NCI-H1694 treated with DMSO at 0.1 percent for 48 hours (cell line): ENCODE measurements at regions not wholly inside any gene's neighbourhood (a gene's known extent, or its start where the extent isn't known, plus 50 kb on each side); places are given as distances from the start of the nearest gene placed in this dataset.

Experiments
- DNase-seq: peaks from one replicate; lab custom pipeline; 2025; lab: John Stamatoyannopoulos, UW

DNA sequence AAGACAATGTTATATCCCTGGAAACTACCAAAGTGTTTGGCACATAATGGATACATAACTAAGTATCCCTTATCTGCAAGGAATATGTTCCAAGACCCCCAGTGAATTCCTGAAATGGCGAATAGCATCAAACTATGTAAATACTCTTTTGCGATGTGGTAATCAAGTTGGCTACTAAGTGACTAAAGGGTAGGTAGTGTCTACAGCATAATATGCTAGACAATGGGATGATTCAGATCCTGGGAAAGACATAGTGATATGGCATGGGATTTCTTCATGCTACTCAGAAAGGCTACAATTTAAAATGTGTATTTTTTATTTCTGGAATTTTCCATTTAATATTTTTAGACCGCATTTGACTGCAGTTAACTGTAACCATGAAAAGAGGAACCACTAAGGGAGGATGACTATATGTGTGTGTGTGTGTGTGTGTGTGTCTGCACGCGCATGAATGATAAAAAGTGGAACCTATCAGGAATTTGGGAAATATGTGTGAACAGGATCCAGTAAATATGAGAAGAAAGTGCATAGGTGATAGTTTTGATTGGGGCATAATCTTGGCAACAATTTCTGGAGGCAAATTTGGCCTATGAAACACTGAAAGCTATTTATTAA, 1899.9 kb downstream of the NCAM2 start:
- DNase-seq, result no peak

DNA sequence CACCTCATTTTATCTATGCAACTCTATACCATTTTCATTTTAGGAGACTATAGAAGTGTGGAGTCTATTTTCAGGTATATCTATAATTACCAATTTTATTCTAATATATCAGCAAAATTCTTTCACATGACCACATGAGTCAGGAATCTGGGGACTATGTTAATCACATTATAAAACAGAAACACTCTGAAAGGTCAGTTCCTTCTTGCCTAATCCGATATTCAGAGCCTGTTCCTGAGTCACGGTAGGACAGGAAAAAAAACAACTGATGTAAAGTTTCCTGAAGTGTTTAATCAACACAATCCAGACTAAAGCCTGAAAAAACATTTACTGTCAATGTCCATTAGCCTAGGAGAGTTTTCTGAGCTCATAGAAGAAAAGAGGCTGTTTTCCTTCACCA, 1902.3 kb downstream of the NCAM2 start:
- DNase-seq, result no peak

DNA sequence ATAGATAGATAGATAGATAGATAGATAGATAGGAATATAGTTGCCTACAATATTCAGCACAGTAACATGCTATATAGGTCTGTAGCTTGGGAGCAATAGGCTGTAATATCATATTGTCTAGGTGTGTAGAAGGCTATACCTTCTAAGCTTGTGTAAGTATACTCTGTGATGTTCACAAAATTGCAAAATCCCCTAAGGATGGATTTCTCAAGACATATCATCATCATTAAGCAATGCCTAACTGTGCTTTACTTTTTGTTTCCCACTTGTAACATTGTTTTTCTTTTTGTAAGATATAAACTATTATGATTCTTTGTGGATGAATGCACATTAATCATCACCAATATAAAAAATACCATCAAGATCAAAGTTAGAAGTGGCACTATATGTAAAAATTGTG, 1905.6 kb downstream of the NCAM2 start:
- no peak for DNase-seq

- no peak for DNase-seq
Measured at GRCh38 chr21:22904385-22904784, 1906.2 kb downstream of the NCAM2 start.

DNA sequence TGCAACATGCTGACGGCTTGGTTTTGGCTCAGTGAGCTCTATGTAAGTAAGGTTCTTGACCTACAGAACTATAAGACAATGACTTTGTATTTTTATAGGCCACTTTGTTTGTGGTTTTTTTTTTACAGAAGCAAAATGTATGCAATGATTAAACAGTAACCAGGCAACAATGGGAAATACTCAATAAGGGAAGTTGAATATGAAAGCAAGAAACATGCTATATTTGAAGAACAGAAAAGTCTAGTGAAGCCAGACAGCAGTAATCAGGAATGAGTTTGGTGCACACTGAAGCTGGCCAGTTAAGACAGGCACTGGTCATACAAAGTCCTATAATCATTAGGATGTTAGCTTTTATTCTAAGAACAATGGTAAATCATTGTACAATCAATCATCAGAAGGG, 1926.8 kb downstream of the NCAM2 start:
- DNase-seq, result no peak

GRCh38 chr21:22927469-22927868, 1929.3 kb downstream of the NCAM2 start:
- DNase-seq, result no peak

DNA sequence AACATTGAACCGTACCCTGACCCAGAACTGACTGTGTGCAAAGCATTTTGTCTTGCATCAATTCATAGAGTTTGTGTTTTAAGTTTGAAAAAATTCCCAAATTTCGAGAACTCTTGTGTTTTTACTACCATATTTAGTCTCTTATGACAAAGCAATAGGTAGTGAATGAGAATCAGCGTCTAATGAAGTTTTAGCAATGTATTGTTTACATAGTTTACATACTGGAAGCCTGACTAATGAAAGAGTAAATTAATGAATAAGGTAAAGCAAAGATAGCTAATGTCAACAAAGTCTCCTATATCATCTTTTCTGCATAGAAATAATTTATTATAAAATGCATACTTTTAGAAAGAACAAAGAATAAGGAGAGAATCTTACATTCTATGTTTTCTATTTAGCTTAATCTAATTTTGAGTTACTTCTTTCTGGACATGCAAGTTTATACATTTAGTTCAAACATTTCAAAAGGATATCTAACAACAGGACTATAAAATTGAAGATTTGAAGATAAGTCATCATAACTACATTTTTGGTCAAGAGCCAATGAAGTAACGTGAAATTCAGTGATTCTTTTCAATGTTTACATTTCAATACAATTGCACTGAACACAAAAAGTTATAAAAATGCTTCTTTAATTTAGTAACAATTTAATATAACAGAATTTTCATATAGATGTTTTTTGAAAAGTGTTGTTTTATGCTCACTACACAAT, 1943.7 kb downstream of the NCAM2 start:
- no peak for DNase-seq

DNA sequence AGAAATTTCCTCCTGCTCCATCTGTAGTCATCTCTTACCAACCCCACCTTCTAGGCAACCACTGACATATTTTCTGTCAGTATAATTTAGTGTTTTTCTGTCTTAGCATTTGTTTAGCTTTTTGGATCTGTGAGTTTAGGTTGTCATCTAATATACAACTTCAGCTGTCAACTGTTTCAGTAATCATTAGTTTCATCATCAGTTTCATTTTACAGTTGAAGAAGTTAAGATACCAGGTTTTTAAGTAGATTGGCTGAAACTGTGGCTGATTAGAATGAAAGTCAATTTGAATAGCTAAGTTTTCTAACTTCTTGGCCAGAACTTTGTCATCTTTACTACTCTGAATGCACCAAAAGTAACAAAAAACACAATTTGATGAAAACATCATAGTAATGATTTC, 1957.3 kb downstream of the NCAM2 start:
- no peak for DNase-seq

DNA sequence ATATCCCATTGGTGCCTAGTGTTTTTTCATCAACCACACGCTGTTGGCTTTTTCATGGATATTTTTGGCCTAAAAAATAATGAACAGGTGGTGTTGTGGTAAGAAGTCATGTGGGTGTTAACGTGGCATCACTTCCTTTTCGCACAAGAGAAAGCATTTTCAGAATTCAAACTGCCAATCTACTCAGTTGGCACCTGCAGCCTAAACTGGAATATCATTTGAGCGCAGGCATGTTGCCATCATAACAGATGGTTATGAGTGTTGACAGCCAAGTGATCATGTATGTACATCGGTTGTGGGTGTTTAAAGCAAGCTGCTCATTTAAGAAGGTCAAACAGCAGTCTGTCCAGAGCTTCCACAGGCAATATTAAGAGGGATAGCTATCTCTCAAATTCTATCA, 1963.0 kb downstream of the NCAM2 start:
- DNase-seq, result peak; percentile 100

DNA sequence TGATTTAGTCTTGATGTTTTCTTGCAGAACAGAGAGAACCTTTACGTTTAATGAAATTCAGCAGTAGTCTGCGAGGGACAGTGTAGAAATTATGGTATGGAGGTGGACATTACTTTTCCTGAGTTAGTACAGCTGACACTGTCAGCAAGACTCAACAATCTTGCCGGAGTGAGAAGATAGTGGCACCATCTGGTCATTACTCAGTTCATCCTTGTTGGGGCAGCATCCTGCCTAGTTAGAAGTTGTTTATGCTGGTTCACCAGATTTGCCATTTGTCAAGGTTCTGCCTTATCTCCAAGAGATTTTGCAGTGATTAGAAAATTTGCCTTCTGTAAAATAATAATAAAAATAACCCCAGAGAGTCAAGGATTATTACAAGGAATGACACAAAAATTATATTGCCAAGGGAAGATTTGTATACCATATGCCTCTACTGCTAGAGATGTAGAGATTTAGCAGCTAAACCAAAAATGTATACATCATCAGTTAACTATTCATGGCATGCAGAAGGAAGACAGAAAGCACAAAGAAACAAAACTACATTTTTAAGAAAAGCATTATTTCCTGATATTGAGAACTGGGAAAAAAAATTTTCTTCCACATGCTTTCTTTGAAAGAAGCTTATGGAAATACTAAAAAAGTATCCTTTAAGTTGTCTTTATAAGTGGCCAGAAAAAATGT, 1967.4 kb downstream of the NCAM2 start:
- DNase-seq, result no peak

DNA sequence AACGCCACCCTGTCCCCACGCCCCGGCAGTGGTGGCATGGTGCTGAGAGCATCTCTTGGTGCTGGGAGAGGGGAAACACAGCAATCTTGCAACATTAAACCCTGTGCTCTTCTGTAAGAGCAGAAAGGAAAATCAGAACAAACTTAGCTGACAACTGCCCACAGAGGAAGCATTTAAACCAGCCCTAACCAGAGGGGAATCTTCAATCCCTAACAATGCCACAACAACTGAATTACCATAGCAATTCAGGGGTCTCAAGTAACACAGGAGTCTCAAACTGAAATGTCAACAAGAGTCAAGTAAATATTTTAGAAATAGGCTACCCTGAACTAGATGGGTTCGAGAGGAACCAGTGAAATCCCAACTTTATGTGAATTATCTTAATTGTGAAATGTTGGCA, 1983.6 kb downstream of the NCAM2 start:
- no peak for DNase-seq

GRCh38 chr21:22993144-22993543, 1994.9 kb downstream of the NCAM2 start:
- no peak for DNase-seq

- DNase-seq, result no peak
Measured at GRCh38 chr21:22993822-22994574, 1995.8 kb downstream of the NCAM2 start.

DNA sequence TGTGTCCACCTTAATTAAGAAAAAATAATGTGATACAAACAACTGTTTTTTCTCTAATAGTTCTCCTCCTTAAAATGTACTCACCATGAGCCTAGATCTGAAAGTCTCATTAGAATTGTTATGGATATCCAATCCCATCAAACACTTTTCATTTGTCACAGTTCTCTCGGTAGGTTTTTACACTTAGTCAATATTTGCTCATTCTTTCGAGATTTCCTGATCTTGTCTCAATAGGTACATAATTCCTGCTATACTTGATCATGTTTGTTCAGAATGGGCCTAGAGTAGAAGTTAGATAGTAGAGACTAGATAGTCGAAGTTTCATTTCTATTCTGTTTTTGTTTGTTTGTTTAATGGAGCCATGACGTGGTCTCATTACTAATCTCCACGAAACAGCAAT, 2005.7 kb downstream of the NCAM2 start:
- no peak for DNase-seq

DNA sequence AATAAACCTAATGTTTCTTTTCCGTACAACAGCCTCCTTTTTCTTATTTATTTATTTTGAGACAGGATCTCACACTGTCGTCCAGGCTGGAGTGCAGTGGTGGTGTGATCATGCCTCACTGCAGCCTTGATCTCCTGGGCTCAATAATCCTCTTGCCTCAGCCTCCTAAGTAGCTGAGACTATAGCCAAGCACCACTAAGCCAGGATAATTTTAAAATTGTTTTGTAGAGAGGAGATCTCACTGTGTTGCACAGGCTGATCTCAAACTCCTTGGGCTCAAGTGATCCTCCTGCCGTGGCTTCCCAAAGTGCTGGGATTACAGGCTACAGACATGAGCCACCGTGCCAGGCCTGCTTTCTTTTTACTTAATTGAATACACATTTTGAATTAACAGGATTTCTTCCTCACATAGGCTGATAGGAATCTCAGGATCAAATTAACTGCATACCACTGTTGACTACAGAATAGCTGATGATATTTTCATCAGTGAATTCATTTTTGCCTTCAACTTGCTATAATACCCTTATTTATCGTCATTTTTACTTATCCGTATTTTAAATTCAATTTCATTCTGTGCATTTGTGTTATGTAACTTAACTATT, 2010.5 kb downstream of the NCAM2 start:
- DNase-seq, result no peak

- DNase-seq, result no peak
Measured at GRCh38 chr21:23009360-23009759, 2011.2 kb downstream of the NCAM2 start.

DNA sequence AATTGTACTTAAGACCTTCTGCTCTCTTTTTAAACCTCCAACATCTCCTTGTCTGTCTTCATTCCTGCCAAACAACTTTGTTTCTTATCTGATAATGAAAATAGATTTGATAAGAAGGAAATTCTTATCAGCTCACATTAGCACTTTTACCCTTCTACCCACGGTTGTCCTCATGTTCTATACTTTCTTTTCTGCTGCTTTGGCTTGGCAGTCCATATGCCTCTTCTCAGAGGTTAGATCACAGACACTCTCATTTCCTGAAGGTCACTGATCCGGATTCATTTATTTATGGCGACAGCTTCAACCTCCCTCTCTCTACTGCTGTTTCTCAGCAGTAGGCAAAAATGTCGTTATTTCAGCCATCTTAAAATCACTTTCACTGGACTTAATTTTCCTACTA, 2015.8 kb downstream of the NCAM2 start:
- no peak for DNase-seq

- peak; percentile 74 for DNase-seq
Measured at GRCh38 chr21:23016617-23017016, 2018.4 kb downstream of the NCAM2 start.

DNA sequence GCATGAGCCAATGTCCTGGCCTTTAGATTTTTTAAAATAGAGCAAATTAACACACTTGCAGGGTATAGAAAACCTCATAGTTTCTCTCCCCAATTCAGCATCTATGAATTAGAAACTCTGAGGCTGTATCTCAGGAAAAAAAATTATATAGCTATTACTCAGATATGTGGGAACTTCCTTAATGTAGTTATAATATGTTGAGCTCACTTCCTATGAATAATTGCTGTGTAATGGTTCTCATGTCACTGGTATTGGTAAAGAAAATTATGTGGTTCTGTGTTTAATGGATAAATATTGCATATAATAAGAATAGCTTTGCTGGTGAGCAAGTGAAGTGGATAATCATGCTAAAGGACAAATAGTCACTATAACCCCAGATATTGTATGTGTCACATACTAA, 2019.8 kb downstream of the NCAM2 start:
- DNase-seq, result no peak

DNA sequence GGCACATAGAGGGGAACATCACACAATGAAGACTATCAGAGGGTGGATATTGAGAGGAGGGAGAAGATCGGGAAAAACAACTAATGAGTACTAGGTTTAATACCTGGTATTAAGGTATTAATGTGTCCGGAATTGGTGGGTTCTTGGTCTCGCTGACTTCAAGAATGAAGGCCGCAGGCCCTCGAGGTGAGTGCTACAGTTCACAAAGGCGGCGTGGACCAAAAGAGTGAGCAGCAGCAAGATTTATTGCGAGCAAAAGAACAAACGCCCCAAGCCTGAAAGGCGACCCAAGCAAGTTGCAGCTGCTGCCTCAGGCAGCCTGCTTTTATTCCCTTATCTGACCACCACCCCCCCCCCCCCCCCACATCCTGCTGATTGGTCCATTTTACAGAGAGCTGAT, 2022.8 kb downstream of the NCAM2 start:
- DNase-seq, result no peak

DNA sequence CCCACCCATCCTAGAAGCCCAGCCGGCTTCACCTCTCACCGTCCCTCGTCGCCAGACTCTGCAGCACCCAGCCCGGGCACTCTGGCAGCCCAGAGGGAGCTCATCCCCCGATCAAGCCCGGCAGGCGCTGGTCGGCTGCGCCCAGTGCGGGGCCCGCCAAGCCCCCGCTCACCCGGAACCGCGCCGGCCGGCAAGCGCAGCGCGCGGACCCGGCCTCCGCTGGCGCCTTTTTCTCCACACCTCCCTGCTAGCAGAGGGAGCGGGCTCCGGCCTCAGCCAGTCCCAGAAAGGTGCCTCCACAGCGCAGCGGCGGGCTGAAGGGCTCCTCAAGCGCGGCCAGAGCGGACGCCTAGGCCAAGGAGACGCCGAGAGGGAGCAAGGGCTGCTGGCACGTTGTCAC, 2023.3 kb downstream of the NCAM2 start:
- DNase-seq, result no peak

GRCh38 chr21:23026878-23027277, 2028.7 kb downstream of the NCAM2 start:
- no peak for DNase-seq
